ENCODE measurements at regions not wholly inside any gene's neighbourhood (a gene's known extent, or its start where the extent isn't known, plus 50 kb on each side); places are given as distances from the start of the nearest gene placed in this dataset.

- no peak overlapping the region for H3K4me3 ChIP-seq (ENCODE audit: low read depth, low read length)
- H3K36me3 ChIP-seq (ENCODE audit: control insufficient read depth, insufficient read depth, low read length): no peaks in the 10 kb centered on the region
- TF ChIP-seq, protein P1, sequence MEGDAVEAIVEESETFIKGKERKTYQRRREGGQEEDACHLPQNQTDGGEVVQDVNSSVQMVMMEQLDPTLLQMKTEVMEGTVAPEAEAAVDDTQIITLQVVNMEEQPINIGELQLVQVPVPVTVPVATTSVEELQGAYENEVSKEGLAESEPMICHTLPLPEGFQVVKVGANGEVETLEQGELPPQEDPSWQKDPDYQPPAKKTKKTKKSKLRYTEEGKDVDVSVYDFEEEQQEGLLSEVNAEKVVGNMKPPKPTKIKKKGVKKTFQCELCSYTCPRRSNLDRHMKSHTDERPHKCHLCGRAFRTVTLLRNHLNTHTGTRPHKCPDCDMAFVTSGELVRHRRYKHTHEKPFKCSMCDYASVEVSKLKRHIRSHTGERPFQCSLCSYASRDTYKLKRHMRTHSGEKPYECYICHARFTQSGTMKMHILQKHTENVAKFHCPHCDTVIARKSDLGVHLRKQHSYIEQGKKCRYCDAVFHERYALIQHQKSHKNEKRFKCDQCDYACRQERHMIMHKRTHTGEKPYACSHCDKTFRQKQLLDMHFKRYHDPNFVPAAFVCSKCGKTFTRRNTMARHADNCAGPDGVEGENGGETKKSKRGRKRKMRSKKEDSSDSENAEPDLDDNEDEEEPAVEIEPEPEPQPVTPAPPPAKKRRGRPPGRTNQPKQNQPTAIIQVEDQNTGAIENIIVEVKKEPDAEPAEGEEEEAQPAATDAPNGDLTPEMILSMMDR (IDR thresholded peaks at IDR 0.05; ENCODE audit: insufficient read depth, low read length, poor library complexity, severe bottlenecking): no peak
- no peak for DNase-seq (ENCODE audit: low read depth)
- H3K27me3 ChIP-seq (ENCODE audit: control insufficient read depth, insufficient read depth, low read length): no peaks in the 10 kb centered on the region
Observed at GRCh38 chr5:179431221-179431824, 86.1 kb upstream of the ADAMTS2 start.

DNA sequence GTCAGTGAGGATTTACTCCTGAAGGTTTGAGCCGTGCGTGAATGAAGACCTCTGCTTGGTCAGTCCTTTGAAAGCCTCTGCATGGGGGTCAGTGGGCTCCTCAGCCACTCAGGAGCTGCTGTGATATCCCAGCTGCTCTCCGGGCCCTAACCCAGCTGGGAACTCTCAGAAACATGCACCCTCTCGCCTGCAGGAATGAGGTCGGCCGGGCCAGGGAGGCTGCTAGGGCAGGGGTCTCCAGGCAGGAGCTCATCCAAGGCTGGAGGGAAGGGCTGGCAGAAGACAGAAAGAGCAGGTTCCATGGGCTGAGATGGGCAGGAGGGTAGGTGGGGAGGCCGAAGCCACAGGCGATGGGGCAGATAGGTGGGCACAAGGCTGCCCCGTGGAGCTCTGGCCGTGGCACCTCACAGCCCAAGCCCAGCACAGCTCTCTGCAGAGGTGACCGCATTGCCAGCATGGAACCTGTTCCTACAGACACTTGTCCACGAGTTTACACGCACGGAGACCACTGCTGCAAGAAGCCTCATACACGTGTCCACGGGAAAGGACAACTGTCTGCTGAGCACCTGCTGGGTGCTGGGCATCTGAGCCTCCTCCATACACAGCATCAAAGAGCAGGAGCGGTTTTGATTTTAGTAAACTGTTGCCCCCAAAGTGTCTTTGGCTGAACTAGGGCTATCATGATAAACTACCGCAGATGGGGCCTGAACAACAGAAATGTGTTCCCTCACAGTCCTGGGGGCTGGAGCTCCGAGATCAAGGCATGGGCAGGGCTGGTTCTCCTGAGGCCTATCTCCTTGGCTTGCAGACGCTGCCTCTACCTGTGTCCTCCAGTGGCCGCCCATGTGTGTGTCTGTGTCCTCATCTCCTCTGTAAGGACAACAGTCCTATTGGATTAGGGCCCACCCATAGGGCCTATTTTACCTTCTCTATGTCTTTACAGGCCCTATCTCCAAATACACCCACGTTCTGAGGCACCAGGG is 85.2 kb upstream of the ADAMTS2 start:
- TF ChIP-seq, protein P1 (IDR thresholded peaks at IDR 0.05; ENCODE audit: insufficient read depth, low read length, poor library complexity, severe bottlenecking): no peak
- no peak for DNase-seq (ENCODE audit: low read depth)
- H3K27me3 ChIP-seq (ENCODE audit: control insufficient read depth, insufficient read depth, low read length): no peaks in the 10 kb centered on the region
- H3K36me3 ChIP-seq (ENCODE audit: control insufficient read depth, insufficient read depth, low read length): no peaks in the 10 kb centered on the region
- H3K4me3 ChIP-seq (ENCODE audit: low read depth, low read length): no peak overlapping the region

GRCh38 chr5:179427676-179428056 is 82.4 kb upstream of the ADAMTS2 start:
- TF ChIP-seq, protein P1 (IDR thresholded peaks at IDR 0.05; ENCODE audit: insufficient read depth, low read length, poor library complexity, severe bottlenecking): no peak
- Histone ChIP-seq H3K4me3 (ENCODE audit: low read depth, low read length) (no peak overlapping the region), H3K27me3 (ENCODE audit: control insufficient read depth, insufficient read depth, low read length) (no peaks in the 10 kb centered on the region), H3K36me3 (ENCODE audit: control insufficient read depth, insufficient read depth, low read length) (no peaks in the 10 kb centered on the region)
- no peak for DNase-seq (ENCODE audit: low read depth)

DNA sequence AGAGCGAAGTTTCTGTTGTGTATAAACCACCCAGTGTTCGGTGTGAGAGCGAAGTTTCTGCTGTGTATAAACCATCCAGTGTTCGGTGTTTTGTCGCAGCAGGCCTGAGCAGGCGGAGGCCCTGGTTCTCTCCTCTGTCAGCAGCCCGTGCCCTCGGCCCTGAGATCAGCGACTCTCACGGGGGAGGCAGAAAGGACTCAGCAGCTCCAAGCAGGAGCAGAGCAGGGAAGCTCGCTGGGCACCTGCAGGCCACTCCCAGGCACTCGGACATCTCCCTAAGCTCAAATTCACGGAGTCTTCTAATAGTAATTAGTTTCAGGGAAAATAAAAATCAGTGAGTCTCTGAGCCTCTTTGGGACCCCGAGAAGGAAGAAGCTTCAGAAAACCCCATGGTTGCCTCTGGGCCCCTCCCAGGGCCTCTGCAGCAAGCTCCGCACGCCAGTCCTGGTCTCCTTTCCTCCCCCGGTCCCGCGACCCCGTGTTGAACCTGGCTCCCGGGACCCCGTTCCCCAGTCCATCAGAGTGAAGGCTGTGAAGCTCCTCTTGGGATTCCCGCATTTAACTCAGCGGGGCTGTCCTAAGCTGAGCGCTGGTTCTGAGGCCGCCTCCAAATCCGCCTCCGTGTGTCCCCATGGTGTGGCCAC is 81.9 kb upstream of the ADAMTS2 start:
- H3K4me3 ChIP-seq (ENCODE audit: low read depth, low read length): no peak overlapping the region
- no peak for DNase-seq (ENCODE audit: low read depth)
- H3K36me3 ChIP-seq (ENCODE audit: control insufficient read depth, insufficient read depth, low read length): no peaks in the 10 kb centered on the region
- TF ChIP-seq, protein P1 (IDR thresholded peaks at IDR 0.05; ENCODE audit: insufficient read depth, low read length, poor library complexity, severe bottlenecking): no peak
- H3K27me3 ChIP-seq (ENCODE audit: control insufficient read depth, insufficient read depth, low read length): no peaks in the 10 kb centered on the region

GRCh38 chr5:179422908-179423481 is 77.7 kb upstream of the ADAMTS2 start:
- H3K27me3 ChIP-seq (ENCODE audit: control insufficient read depth, insufficient read depth, low read length): no peaks in the 10 kb centered on the region
- H3K36me3 ChIP-seq (ENCODE audit: control insufficient read depth, insufficient read depth, low read length): no peaks in the 10 kb centered on the region
- DNase-seq (ENCODE audit: low read depth): no peak
- H3K4me3 ChIP-seq (ENCODE audit: low read depth, low read length): no peak overlapping the region
- TF ChIP-seq, protein P1 (IDR thresholded peaks at IDR 0.05; ENCODE audit: insufficient read depth, low read length, poor library complexity, severe bottlenecking): no peak

Data from kidney epithelial cell (primary cell).